Nephron progenitor cell (in vitro differentiated cells): ENCODE measurements at regions not wholly inside any gene's neighbourhood (a gene's known extent, or its start where the extent isn't known, plus 50 kb on each side); places are given as distances from the start of the nearest gene placed in this dataset.

ENCODE experiments used
- DNase-seq: peaks from one replicate; pipeline ENCODE4 v3.0.0; 2021
- H3K27ac Mint-ChIP-seq: 2 replicates; pipeline ENCODE4 v1.8.0; 2021; ENCODE audit warnings: mild to moderate bottlenecking, moderate library complexity, mixed read lengths
- H3K27me3 Mint-ChIP-seq: 2 replicates; pipeline ENCODE4 v1.8.0; 2021; ENCODE audit warnings: mild to moderate bottlenecking, low read depth, mixed read lengths; ENCODE audit not compliant: poor library complexity
- H3K36me3 Mint-ChIP-seq: 2 replicates; pipeline ENCODE4 v1.8.0; 2021; ENCODE audit warnings: low read depth, mixed read lengths
- H3K4me1 Mint-ChIP-seq: 2 replicates; pipeline ENCODE4 v1.8.0; 2021; ENCODE audit warnings: mixed read lengths
- H3K4me3 Mint-ChIP-seq: 2 replicates; pipeline ENCODE4 v1.8.0; 2021; ENCODE audit warnings: mild to moderate bottlenecking, moderate library complexity, mixed read lengths
- H3K9me3 Mint-ChIP-seq: 2 replicates; pipeline ENCODE4 v1.8.0; 2021; ENCODE audit warnings: mild to moderate bottlenecking, moderate library complexity, mixed read lengths
- TF ChIP-seq, protein P1 (sequence below): fragments of 200-600 bp; sonication (generic); IDR thresholded peaks from 2 replicates; pipeline ENCODE4 v1.5.0; 2021; ENCODE audit warnings: antibody characterized with exemption

DNA sequence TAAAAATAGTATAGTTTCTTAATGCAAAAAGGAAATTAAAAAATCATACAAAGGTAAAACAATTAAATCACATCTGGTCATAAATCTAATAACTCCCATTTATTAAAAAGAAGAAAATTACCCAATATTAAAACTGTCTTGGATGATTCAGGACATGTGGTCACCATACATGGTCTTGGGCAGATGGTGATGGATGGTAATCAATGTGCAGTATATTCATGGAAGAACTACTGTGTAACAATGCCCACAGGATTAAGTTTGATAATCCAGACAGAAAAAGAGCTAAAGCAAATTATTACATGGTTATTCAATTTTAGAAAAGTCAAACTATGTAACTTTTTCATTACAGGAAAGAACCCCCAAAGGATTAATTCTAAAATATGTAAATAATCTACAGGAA lies 480.6 kb downstream of the QKI start:
- no peak overlapping the region for H3K27ac Mint-ChIP-seq
- DNase-seq: no peak
- peaks cover 19% of the 10 kb centered on the region for H3K9me3 Mint-ChIP-seq
- H3K4me3 Mint-ChIP-seq: no peak overlapping the region
- H3K27me3 Mint-ChIP-seq: peaks cover 6% of the 10 kb centered on the region
- peaks cover 1% of the 10 kb centered on the region for H3K4me1 Mint-ChIP-seq
- TF ChIP-seq, protein P1, sequence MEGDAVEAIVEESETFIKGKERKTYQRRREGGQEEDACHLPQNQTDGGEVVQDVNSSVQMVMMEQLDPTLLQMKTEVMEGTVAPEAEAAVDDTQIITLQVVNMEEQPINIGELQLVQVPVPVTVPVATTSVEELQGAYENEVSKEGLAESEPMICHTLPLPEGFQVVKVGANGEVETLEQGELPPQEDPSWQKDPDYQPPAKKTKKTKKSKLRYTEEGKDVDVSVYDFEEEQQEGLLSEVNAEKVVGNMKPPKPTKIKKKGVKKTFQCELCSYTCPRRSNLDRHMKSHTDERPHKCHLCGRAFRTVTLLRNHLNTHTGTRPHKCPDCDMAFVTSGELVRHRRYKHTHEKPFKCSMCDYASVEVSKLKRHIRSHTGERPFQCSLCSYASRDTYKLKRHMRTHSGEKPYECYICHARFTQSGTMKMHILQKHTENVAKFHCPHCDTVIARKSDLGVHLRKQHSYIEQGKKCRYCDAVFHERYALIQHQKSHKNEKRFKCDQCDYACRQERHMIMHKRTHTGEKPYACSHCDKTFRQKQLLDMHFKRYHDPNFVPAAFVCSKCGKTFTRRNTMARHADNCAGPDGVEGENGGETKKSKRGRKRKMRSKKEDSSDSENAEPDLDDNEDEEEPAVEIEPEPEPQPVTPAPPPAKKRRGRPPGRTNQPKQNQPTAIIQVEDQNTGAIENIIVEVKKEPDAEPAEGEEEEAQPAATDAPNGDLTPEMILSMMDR: no peak
- H3K36me3 Mint-ChIP-seq: no peaks in the 10 kb centered on the region

DNA sequence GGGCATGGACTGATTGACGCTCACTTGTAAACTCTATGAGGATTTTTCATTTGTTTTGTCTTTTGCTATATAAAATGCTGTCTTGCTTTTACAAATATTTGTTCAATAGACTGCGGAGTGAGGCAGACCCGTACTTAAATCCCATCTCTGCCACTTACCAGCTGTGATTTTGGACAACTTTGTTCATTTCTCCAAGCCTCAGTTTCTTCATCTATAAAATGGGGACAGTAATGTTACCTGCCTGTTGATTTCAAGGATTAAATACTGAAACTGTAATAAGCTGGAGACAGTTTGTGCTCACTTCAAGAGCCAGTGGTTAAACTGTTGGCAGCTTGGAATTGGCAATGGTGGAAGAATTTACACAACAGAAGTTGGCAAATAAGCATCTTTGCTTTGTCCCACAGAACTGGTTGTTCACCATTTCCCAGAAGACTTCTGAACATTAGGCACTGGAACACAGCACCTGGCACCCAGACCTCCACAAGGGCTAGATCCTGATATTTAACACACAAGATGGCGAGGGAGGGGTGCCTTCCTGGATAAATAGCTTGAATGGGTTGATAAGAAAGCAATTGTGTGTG lies 479.2 kb downstream of the QKI start:
- no peaks in the 10 kb centered on the region for H3K36me3 Mint-ChIP-seq
- no peaks in the 10 kb centered on the region for H3K4me1 Mint-ChIP-seq
- peaks cover 6% of the 10 kb centered on the region for H3K27me3 Mint-ChIP-seq
- no peak overlapping the region for H3K27ac Mint-ChIP-seq
- no peak overlapping the region for H3K4me3 Mint-ChIP-seq
- H3K9me3 Mint-ChIP-seq: peaks cover 19% of the 10 kb centered on the region
- no peak for DNase-seq
- TF ChIP-seq, protein P1: no peak

DNA sequence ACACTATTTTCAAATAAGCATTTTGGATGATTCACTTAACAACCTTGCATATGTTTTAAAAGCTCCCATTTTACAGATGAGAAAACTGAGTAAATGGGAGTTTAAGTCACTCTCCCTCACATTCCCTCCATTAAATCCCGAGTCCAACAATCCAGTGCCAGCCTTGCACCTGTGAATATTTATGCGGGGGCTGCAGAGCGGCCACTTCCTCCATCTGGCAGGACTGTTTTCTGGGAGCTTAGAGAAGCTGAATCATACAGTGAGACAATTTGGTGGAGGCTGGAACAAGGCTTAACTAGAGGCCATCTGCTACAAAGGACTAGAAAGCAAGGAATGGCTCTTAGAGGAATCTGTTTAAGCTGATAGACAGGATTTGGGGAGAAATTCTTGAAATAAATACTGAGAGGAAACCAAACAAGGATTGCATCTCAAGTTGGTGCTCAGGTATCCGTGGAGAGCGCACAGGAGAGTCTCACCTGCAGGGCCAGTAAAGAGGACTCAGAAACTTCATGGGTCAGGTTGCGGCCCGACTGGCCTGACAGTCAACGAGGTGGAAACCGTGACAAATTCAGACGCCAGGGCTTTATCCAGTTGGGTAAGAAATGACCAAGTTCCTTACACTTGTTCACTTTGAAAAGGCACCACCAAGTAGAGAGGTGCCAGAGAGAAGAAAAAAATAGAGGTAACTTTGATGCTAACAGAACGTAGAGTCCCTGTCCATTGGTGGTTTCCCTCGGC lies 478.5 kb downstream of the QKI start:
- TF ChIP-seq, protein P1: no peak
- H3K36me3 Mint-ChIP-seq: peaks cover 7% of the 10 kb centered on the region
- no peaks in the 10 kb centered on the region for H3K4me1 Mint-ChIP-seq
- peaks cover 6% of the 10 kb centered on the region for H3K27me3 Mint-ChIP-seq
- no peak overlapping the region for H3K27ac Mint-ChIP-seq
- no peak overlapping the region for H3K4me3 Mint-ChIP-seq
- no peak for DNase-seq
- H3K9me3 Mint-ChIP-seq: peaks cover 20% of the 10 kb centered on the region

DNA sequence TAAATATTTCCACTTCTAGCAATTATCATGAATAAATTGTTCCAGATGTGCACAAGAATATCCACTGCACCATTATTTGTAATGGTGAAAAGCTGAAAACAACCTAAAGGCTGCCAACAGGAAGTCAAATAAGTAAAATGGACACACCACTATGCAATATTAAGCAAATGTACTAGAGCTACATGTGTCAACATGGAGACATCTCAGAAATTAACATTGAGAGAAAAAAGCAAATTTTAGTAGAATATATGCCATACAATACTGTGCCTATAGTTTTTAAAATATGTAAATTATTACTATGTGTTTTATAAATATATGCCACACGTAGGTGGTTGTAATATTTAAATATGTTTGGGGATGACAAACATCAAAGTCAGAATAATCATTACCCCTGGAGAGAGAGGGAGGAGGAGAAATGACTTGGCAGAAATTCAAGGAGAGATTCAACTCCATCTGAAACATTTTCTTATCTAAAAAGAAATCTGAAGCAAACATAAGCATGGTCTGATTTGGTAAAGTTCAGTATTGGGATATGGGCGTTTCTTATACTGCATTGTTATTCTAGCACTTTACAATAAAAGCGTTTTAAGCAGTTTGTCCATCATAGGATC lies 475.5 kb downstream of the QKI start:
- no peak overlapping the region for H3K4me3 Mint-ChIP-seq
- H3K27ac Mint-ChIP-seq: no peak overlapping the region
- peaks cover 17% of the 10 kb centered on the region for H3K9me3 Mint-ChIP-seq
- peaks cover 14% of the 10 kb centered on the region for H3K36me3 Mint-ChIP-seq
- H3K27me3 Mint-ChIP-seq: no peaks in the 10 kb centered on the region
- no peaks in the 10 kb centered on the region for H3K4me1 Mint-ChIP-seq
- TF ChIP-seq, protein P1: no peak
- DNase-seq: no peak

DNA sequence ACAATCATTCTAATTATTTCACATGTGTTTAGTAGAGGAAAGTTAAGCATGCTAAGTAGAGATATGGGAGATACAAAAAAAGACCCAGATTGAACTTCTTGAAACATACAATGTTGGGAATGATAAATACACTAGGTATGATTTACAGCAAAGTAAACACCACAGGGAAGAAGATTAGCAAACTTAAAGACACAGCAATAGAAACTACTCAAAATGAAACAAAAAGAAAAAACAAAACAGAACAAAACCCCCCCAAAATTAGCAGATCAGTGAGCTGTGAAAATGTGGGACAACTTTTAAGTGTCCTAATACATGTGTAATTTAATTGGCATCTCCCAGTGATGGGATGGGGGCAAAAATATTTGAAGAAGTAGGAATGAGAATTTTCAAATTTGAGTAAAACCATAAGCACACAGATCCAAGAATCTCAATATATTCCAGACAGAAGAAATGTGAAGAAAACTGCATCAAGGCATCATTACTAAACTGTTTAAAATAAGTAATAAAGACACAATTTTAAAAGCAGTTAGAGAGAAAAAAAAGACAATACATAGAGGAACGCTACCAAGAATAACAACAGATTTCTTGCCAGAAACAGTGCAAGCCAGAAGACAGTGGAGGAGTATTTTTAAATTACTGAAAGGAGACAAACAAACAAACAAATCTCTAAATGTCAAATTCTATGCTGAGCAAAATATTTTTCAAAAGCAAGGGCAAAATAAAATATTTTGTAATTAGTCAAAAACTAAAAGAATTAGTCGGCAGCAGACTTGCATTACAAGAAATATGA lies 473.7 kb downstream of the QKI start:
- H3K27me3 Mint-ChIP-seq: no peaks in the 10 kb centered on the region
- DNase-seq: no peak
- peaks cover 14% of the 10 kb centered on the region for H3K36me3 Mint-ChIP-seq
- peaks cover 25% of the 10 kb centered on the region for H3K9me3 Mint-ChIP-seq
- no peak overlapping the region for H3K27ac Mint-ChIP-seq
- TF ChIP-seq, protein P1: no peak
- no peak overlapping the region for H3K4me3 Mint-ChIP-seq
- no peaks in the 10 kb centered on the region for H3K4me1 Mint-ChIP-seq
